HEK293 (cell line): ENCODE measurements at regions not wholly inside any gene's neighbourhood (a gene's known extent, or its start where the extent isn't known, plus 50 kb on each side); places are given as distances from the start of the nearest gene placed in this dataset.

Source experiments
- CTCF ChIA-PET: fragments of 350-600 bp; formaldehyde crosslinking; extraction: SDS; loops from one replicate; lab custom pipeline; 2021; ENCODE audit warnings: antibody characterized with exemption; lab: Yijun Ruan, JAX
- POLR2A ChIA-PET: fragments of 300-600 bp; formaldehyde crosslinking; extraction: SDS; loops from one replicate; lab custom pipeline; 2020; ENCODE audit warnings: antibody characterized with exemption, inconsistent platforms; lab: Yijun Ruan, JAX
- H3K27ac ChIP-seq: fragments of 200-500 bp; sonication (Bioruptor generic); 2 replicates; pipeline ENCODE4 v1.5.1; 2014; ENCODE audit warnings: low read depth, low read length, control low read depth, inconsistent platforms; ENCODE audit errors: extremely low read depth
- H3K36me3 ChIP-seq, 2 experiments: fragments of 200-500 bp in 1 of 2; sonication (Bioruptor generic) in 1 of 2; 1 replicate in 1 of 2; 2 replicates in 1 of 2; pipeline ENCODE4 v1.5.1; 2014 to 2017; ENCODE audit warnings: inconsistent platforms in 2 of 2, low read length in 2 of 2; ENCODE audit not compliant: control insufficient read depth in 2 of 2, insufficient read depth in 1 of 2
- H3K4me1 ChIP-seq: fragments of 200-500 bp; sonication (Bioruptor generic); 2 replicates; pipeline ENCODE4 v1.5.1; 2014; ENCODE audit warnings: mild to moderate bottlenecking, low read length, inconsistent platforms; ENCODE audit not compliant: control insufficient read depth, insufficient read depth
- H3K4me3 ChIP-seq: 2 replicates; pipeline ENCODE4 v1.5.1; 2011; ENCODE audit warnings: low read depth, mild to moderate bottlenecking, control low read depth, low read length, moderate library complexity
- H3K9me3 ChIP-seq: fragments of 200-500 bp; sonication (Bioruptor generic); 2 replicates; pipeline ENCODE4 v1.5.1; 2014; ENCODE audit warnings: low read depth, low read length, inconsistent platforms; ENCODE audit not compliant: control insufficient read depth, insufficient read depth
- CTCF ChIP-seq: fragments of 450-650 bp; formaldehyde crosslinking; IDR thresholded peaks from 2 replicates; pipeline ENCODE4 v1.5.1; 2016; ENCODE audit warnings: missing biosample characterization, missing genetic modification characterization
- HOXD13 ChIP-seq: sonication (generic); formaldehyde crosslinking; IDR thresholded peaks from 2 replicates; pipeline ENCODE4 v1.8.0; 2022; ENCODE audit warnings: missing genetic modification reagents, borderline replicate concordance
- INSM2 ChIP-seq: fragments of 450-650 bp; formaldehyde crosslinking; IDR thresholded peaks from 2 replicates; pipeline ENCODE4 v1.5.1; 2016; ENCODE audit warnings: missing biosample characterization, missing genetic modification characterization
- KLF7 ChIP-seq: fragments of 450-650 bp; formaldehyde crosslinking; IDR thresholded peaks from 2 replicates; pipeline ENCODE4 v1.5.1; 2016; ENCODE audit warnings: missing biosample characterization, missing genetic modification characterization, borderline replicate concordance
- SETDB1 ChIP-seq: IDR thresholded peaks from one replicate; pipeline ENCODE4 v1.6.1; 2017; ENCODE audit warnings: mild to moderate bottlenecking, low read length, moderate library complexity, mixed read lengths; ENCODE audit not compliant: insufficient read length
- SP2 ChIP-seq: fragments of 450-650 bp; formaldehyde crosslinking; IDR thresholded peaks from 2 replicates; pipeline ENCODE4 v1.5.1; 2016; ENCODE audit warnings: missing biosample characterization, missing genetic modification characterization
- TCF7L2 ChIP-seq: IDR thresholded peaks from 2 replicates; pipeline ENCODE4 v1.6.1; 2011; ENCODE audit warnings: low read depth, mild to moderate bottlenecking, inconsistent platforms, low read length, moderate library complexity, borderline replicate concordance
- YY2 ChIP-seq: fragments of 450-650 bp; formaldehyde crosslinking; IDR thresholded peaks from 2 replicates; pipeline ENCODE4 v1.5.1; 2016; ENCODE audit warnings: missing biosample characterization, missing genetic modification characterization
- ZBTB21 ChIP-seq: fragments of 450-650 bp; formaldehyde crosslinking; IDR thresholded peaks from 2 replicates; pipeline ENCODE4 v1.5.1; 2017; ENCODE audit warnings: missing biosample characterization, missing genetic modification characterization
- ZFP37 ChIP-seq: fragments of 450-650 bp; formaldehyde crosslinking; IDR thresholded peaks from 2 replicates; pipeline ENCODE4 v1.5.1; 2016; ENCODE audit warnings: missing biosample characterization, missing genetic modification characterization
- ZNF140 ChIP-seq: fragments of 450-650 bp; formaldehyde crosslinking; IDR thresholded peaks from 2 replicates; pipeline ENCODE4 v1.5.1; 2016; ENCODE audit warnings: missing biosample characterization, missing genetic modification characterization
- ZNF18 ChIP-seq: fragments of 450-650 bp; formaldehyde crosslinking; IDR thresholded peaks from 2 replicates; pipeline ENCODE4 v1.5.1; 2016; ENCODE audit warnings: missing biosample characterization, missing genetic modification characterization
- ZNF24 ChIP-seq: fragments of 450-650 bp; formaldehyde crosslinking; IDR thresholded peaks from 2 replicates; pipeline ENCODE4 v1.5.1; 2016; ENCODE audit warnings: missing biosample characterization, missing genetic modification characterization
- ZNF248 ChIP-seq: fragments of 450-650 bp; formaldehyde crosslinking; IDR thresholded peaks from 2 replicates; pipeline ENCODE4 v1.5.1; 2017; ENCODE audit warnings: missing biosample characterization, missing genetic modification characterization
- ZNF292 ChIP-seq: fragments of 450-650 bp; formaldehyde crosslinking; IDR thresholded peaks from 2 replicates; pipeline ENCODE4 v1.5.1; 2016; ENCODE audit warnings: low read depth, missing biosample characterization, missing genetic modification characterization, borderline replicate concordance
- ZNF37A ChIP-seq: fragments of 450-650 bp; IDR thresholded peaks from 2 replicates; pipeline ENCODE4 v1.5.1; 2018; ENCODE audit warnings: missing biosample characterization, missing genetic modification characterization
- ZNF423 ChIP-seq: fragments of 450-650 bp; formaldehyde crosslinking; IDR thresholded peaks from 2 replicates; pipeline ENCODE4 v1.5.1; 2016; ENCODE audit warnings: missing biosample characterization, missing genetic modification characterization
- ZNF433 ChIP-seq: fragments of 450-650 bp; formaldehyde crosslinking; IDR thresholded peaks from 2 replicates; pipeline ENCODE4 v1.5.1; 2016; ENCODE audit warnings: missing biosample characterization, missing genetic modification characterization, low read depth
- ZNF548 ChIP-seq: fragments of 450-650 bp; formaldehyde crosslinking; IDR thresholded peaks from 2 replicates; pipeline ENCODE4 v1.5.1; 2016; ENCODE audit warnings: missing biosample characterization, missing genetic modification characterization
- ZNF621 ChIP-seq: fragments of 450-650 bp; formaldehyde crosslinking; IDR thresholded peaks from 2 replicates; pipeline ENCODE4 v1.5.1; 2017; ENCODE audit warnings: missing biosample characterization, missing genetic modification characterization
- ZNF623 ChIP-seq: fragments of 450-650 bp; formaldehyde crosslinking; IDR thresholded peaks from 2 replicates; pipeline ENCODE4 v1.5.1; 2016; ENCODE audit warnings: missing biosample characterization, missing genetic modification characterization
- ZNF624 ChIP-seq: fragments of 450-650 bp; formaldehyde crosslinking; IDR thresholded peaks from 2 replicates; pipeline ENCODE4 v1.5.1; 2017; ENCODE audit warnings: missing biosample characterization, missing genetic modification characterization
- ZNF654 ChIP-seq: fragments of 450-650 bp; formaldehyde crosslinking; IDR thresholded peaks from 2 replicates; pipeline ENCODE4 v1.5.1; 2016; ENCODE audit warnings: low read depth, missing biosample characterization, missing genetic modification characterization
- ZNF658 ChIP-seq: fragments of 450-650 bp; formaldehyde crosslinking; IDR thresholded peaks from 2 replicates; pipeline ENCODE4; 2016; ENCODE audit warnings: missing biosample characterization, missing genetic modification characterization
- ZNF701 ChIP-seq: fragments of 450-650 bp; formaldehyde crosslinking; IDR thresholded peaks from 2 replicates; pipeline ENCODE4 v1.5.1; 2016; ENCODE audit warnings: missing biosample characterization, missing genetic modification characterization
- ZNF785 ChIP-seq: fragments of 450-650 bp; formaldehyde crosslinking; IDR thresholded peaks from 2 replicates; pipeline ENCODE4 v1.5.1; 2016; ENCODE audit warnings: missing biosample characterization, missing genetic modification characterization
- ZNF791 ChIP-seq: fragments of 450-650 bp; formaldehyde crosslinking; IDR thresholded peaks from 2 replicates; pipeline ENCODE4 v1.5.1; 2016; ENCODE audit warnings: missing biosample characterization, missing genetic modification characterization
- ZSCAN23 ChIP-seq: fragments of 450-650 bp; formaldehyde crosslinking; IDR thresholded peaks from 2 replicates; pipeline ENCODE4 v1.5.1; 2016; ENCODE audit warnings: missing biosample characterization, missing genetic modification characterization

GRCh38 chr5:88613051-88613450 lies 269.9 kb downstream of the MEF2C start:
- no peaks in the 10 kb centered on the region for H3K4me1 ChIP-seq
- ChIA-PET CTCF (interaction anchor here (1.0 to 1.4 kb wide), 2 partner anchors 10 to 67 kb away, joined by 3 to 4 read pairs; no protein-coding TSS in a partner anchor), POLR2A (no interaction called here)
- H3K27ac ChIP-seq = no peak overlapping the region
- no peaks in the 10 kb centered on the region for H3K9me3 ChIP-seq
- no peaks in the 10 kb centered on the region for H3K36me3 ChIP-seq
- H3K4me3 ChIP-seq = no peak overlapping the region
- TF ChIP-seq SETDB1 = no peak
- TF ChIP-seq SP2 (tag by site-specific recombination) = no peak
- TF ChIP-seq ZNF791 (tag by site-specific recombination) = no peak
- TF ChIP-seq ZSCAN23 (tag by site-specific recombination) = no peak
- TF ChIP-seq ZNF18 (tag by site-specific recombination) = no peak
- TF ChIP-seq ZNF37A (tag by site-specific recombination) = no peak
- TF ChIP-seq ZNF623 (tag by site-specific recombination) = no peak
- no peak for TF ChIP-seq CTCF (tag by site-specific recombination)
- no peak for TF ChIP-seq ZNF548 (tag by site-specific recombination)
- no peak for TF ChIP-seq ZBTB21 (tag by site-specific recombination)
- no peak for TF ChIP-seq ZNF785 (tag by site-specific recombination)
- TF ChIP-seq TCF7L2 = no peak
- no peak for TF ChIP-seq ZNF140 (tag by site-specific recombination)
- no peak for TF ChIP-seq ZNF24 (tag by site-specific recombination)

- no peaks in the 10 kb centered on the region for H3K36me3 ChIP-seq
- no peak overlapping the region for H3K27ac ChIP-seq
- ChIA-PET CTCF (no interaction called here), POLR2A (no interaction called here)
- TF ChIP-seq ZNF423 (tag by site-specific recombination) = no peak
- TF ChIP-seq ZNF621 (tag by site-specific recombination) = no peak
- no peak for TF ChIP-seq ZNF701 (tag by site-specific recombination)
- no peak for TF ChIP-seq ZNF248 (tag by site-specific recombination)
- TF ChIP-seq HOXD13 = no peak
- TF ChIP-seq YY2 (tag by site-specific recombination) = no peak
- no peak for TF ChIP-seq INSM2
- no peak for TF ChIP-seq ZNF292
- TF ChIP-seq ZNF433 (tag by site-specific recombination) = no peak
- TF ChIP-seq SETDB1 = no peak
- no peak for TF ChIP-seq ZNF658
- no peak for TF ChIP-seq KLF7 (tag by site-specific recombination)
- TF ChIP-seq ZNF624 (tag by site-specific recombination) = no peak
- TF ChIP-seq ZFP37 = no peak
- no peak for TF ChIP-seq ZNF654 (tag by site-specific recombination)
- no peak overlapping the region for H3K4me3 ChIP-seq
- H3K9me3 ChIP-seq = no peaks in the 10 kb centered on the region
- H3K4me1 ChIP-seq = no peaks in the 10 kb centered on the region
Observed at GRCh38 chr5:88610586-88610985, 272.4 kb downstream of the MEF2C start.
